ENCODE measurements at regions not wholly inside any gene's neighbourhood (a gene's known extent, or its start where the extent isn't known, plus 50 kb on each side); places are given as distances from the start of the nearest gene placed in this dataset.

DNA sequence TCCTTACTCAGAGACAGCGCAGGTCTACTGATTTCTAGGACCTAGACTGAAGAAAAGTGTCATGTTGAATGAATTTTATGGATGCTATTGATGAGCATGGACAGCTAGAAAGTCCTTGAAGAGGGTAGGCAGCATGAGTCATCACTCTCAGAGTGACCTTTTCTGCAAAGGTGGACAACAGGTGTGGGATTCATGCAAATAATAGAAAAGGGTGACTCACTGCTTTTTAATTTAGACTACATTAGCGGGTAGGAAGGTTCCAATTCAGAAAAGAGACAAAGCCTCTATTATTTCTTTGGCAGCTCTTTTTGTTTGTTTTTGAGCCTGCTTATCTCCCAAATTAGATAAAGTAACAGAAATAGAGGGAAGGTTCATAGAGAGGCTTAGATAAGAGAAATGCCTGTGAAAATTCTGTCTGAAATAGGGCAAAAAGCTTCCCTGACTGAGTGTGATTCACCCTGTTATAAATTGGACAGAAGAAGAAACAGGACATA is 191.4 kb downstream of the TENT5A start:
- TF ChIP-seq, protein P1, sequence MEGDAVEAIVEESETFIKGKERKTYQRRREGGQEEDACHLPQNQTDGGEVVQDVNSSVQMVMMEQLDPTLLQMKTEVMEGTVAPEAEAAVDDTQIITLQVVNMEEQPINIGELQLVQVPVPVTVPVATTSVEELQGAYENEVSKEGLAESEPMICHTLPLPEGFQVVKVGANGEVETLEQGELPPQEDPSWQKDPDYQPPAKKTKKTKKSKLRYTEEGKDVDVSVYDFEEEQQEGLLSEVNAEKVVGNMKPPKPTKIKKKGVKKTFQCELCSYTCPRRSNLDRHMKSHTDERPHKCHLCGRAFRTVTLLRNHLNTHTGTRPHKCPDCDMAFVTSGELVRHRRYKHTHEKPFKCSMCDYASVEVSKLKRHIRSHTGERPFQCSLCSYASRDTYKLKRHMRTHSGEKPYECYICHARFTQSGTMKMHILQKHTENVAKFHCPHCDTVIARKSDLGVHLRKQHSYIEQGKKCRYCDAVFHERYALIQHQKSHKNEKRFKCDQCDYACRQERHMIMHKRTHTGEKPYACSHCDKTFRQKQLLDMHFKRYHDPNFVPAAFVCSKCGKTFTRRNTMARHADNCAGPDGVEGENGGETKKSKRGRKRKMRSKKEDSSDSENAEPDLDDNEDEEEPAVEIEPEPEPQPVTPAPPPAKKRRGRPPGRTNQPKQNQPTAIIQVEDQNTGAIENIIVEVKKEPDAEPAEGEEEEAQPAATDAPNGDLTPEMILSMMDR (conservative IDR thresholded peaks at IDR 0.05), result no peak
- TF ChIP-seq ZFX (IDR thresholded peaks at IDR 0.05), result no peak
